ENCODE measurements at regions not wholly inside any gene's neighbourhood (a gene's known extent, or its start where the extent isn't known, plus 50 kb on each side); places are given as distances from the start of the nearest gene placed in this dataset.
"Not testable (repeated sequence)": the region's sequence is repeated elsewhere in the genome, so short reads cannot be mapped to it uniquely, and the experiment has no call there.

DNA sequence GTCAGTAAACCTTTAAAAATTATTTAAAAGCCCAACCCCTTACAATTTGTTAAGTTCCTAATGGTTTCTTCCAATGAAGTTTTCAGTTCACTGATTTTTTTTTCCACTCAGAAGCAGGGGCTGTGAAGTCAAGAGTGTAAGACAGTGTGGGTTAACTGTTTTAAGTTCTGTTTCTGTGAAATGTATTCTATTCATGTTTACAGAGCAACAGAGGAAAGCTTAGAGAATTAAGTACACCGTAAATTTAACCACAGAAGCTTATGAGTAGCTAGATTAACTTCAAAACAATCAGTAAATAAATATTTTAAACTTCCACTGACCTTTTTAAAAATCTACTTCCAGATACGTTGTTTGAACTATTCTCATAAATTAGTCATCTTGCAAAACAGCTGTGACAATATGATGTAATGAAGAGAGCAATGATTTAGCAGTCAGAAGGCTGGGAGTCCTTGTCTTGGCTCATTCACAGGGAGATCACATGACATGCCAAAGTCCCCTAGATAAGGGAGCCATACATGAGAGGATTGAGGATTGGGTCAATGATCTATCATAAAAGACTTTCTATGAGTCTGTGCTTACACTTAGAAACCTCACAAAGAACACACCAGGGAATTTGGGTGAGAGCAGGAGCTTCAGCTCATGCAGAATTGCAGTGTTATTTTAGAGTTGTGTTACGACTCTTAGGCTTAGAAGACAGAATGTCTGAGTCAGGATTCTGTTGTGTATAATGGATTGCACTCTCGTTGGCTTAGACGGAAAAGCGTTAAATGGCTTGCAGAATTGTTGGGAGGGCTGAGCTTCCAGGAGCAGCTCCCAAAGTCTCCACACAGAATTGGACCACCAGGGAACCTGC, 85.8 kb downstream of the CDRT15L2 start:
- TF ChIP-seq POLR2AphosphoS5, POLR2A (IDR thresholded peaks at IDR 0.05; ENCODE audit: low read depth, low read length): not testable (repeated sequence)
